Sigmoid colon (tissue), 6 donors: ENCODE measurements at regions not wholly inside any gene's neighbourhood (a gene's known extent, or its start where the extent isn't known, plus 50 kb on each side); places are given as distances from the start of the nearest gene placed in this dataset.
"Not testable (repeated sequence)": the region's sequence is repeated elsewhere in the genome, so short reads cannot be mapped to it uniquely, and the experiment has no call there.

Experiments used
- DNase-seq: peaks from one replicate; pipeline ENCODE4 v3.0.0-alpha.2; 2019
- H3K27ac ChIP-seq, 4 donors: fragments of 200-600 bp; sonication (generic); one replicate each; pipeline ENCODE4 v1.5.1; 2016 to 2019; ENCODE audit warnings: mild to moderate bottlenecking in 1 of 4
- H3K27me3 ChIP-seq, 3 donors: fragments of 200-600 bp; sonication (generic); one replicate each; pipeline ENCODE4 v1.5.1; 2019; ENCODE audit warnings: mild to moderate bottlenecking in 1 of 3
- H3K36me3 ChIP-seq, 4 donors: fragments of 200-600 bp; sonication (generic); one replicate each; pipeline ENCODE4 v1.5.1; 2016 to 2019
- H3K4me1 ChIP-seq, 4 donors: fragments of 200-600 bp; sonication (generic); one replicate each; pipeline ENCODE4 v1.5.1; 2017 to 2019
- H3K4me3 ChIP-seq, 4 donors: fragments of 200-600 bp; sonication (generic); one replicate each; pipeline ENCODE4 v1.5.1; 2017 to 2019; ENCODE audit warnings: mild to moderate bottlenecking in 2 of 4, moderate library complexity in 1 of 4
- H3K9me3 ChIP-seq, 4 donors: fragments of 200-600 bp in 3 of 4; sonication (generic) in 3 of 4; one replicate each; pipeline versions ENCODE4 v1.5.1 to v1.6.1; 2013 to 2019
- EP300 ChIP-seq, 4 donors: sonication (generic); formaldehyde crosslinking; IDR thresholded peaks; one replicate each; pipeline ENCODE4 v1.6.1; 2017; ENCODE audit warnings: antibody characterized with exemption in 4 of 4
- POLR2A ChIP-seq, 2 donors: fragments of 450-650 bp; IDR thresholded peaks; one replicate each; pipeline ENCODE4 v1.6.1; 2016; ENCODE audit warnings: antibody characterized with exemption in 2 of 2, mild to moderate bottlenecking in 2 of 2, moderate library complexity in 2 of 2
- POLR2AphosphoS5 ChIP-seq, 4 donors: sonication (generic); formaldehyde crosslinking; IDR thresholded peaks; one replicate each; pipeline ENCODE4 v1.6.1; 2017; ENCODE audit warnings: antibody characterized with exemption in 4 of 4
- WGBS, 2 donors: extraction: QIAGEN DNeasy Blood & Tissue Kit; methylation state at CpG; one replicate each; pipeline ENCODE4 v1.1.7; 2013; 5-methylcytosine and 5-hydroxymethylcytosine counted together
- intact Hi-C: fragments of 100-400 bp; cut with DNase I; formaldehyde crosslinking; loops from one replicate; pipeline ENCODE4 v1.15.1; 2023
- TF ChIP-seq, protein P1 (sequence below), 4 experiments: fragments of 450-650 bp in 3 of 4; fragments of 200-600 bp in 1 of 4; IDR thresholded peaks; one replicate each; pipeline ENCODE4 v1.5.1; 2016 to 2019; ENCODE audit warnings: antibody characterized with exemption in 4 of 4, mild to moderate bottlenecking in 3 of 4, moderate library complexity in 2 of 4
- donor health status: healthy with polysubstance abuse.
- donor health status: healthy.

GRCh38 chr5:154540600-154540999 lies 62.6 kb upstream of the HAND1 start:
- no peak overlapping the region for H3K4me3 ChIP-seq
- H3K27me3 ChIP-seq = no peaks in the 10 kb centered on the region
- TF ChIP-seq, protein P1, sequence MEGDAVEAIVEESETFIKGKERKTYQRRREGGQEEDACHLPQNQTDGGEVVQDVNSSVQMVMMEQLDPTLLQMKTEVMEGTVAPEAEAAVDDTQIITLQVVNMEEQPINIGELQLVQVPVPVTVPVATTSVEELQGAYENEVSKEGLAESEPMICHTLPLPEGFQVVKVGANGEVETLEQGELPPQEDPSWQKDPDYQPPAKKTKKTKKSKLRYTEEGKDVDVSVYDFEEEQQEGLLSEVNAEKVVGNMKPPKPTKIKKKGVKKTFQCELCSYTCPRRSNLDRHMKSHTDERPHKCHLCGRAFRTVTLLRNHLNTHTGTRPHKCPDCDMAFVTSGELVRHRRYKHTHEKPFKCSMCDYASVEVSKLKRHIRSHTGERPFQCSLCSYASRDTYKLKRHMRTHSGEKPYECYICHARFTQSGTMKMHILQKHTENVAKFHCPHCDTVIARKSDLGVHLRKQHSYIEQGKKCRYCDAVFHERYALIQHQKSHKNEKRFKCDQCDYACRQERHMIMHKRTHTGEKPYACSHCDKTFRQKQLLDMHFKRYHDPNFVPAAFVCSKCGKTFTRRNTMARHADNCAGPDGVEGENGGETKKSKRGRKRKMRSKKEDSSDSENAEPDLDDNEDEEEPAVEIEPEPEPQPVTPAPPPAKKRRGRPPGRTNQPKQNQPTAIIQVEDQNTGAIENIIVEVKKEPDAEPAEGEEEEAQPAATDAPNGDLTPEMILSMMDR (IDR thresholded peaks at IDR 0.05) = no peak
- TF ChIP-seq POLR2A (IDR thresholded peaks at IDR 0.05) = no peak
- no peak for TF ChIP-seq POLR2AphosphoS5 (IDR thresholded peaks at IDR 0.05)
- no peak for TF ChIP-seq EP300 (IDR thresholded peaks at IDR 0.05)
- 83 to 84% methylated on average over 1 of the region's 1 CpG for WGBS, 2 donors
- no peaks in the 10 kb centered on the region for H3K36me3 ChIP-seq
- peaks cover 0 to 44% (median 32%) of the 10 kb centered on the region in 4 donors for H3K4me1 ChIP-seq
- no peak overlapping the region for H3K27ac ChIP-seq
- no peaks in the 10 kb centered on the region for H3K9me3 ChIP-seq
- intact Hi-C loops = no loop called here
- no peak for DNase-seq

- Histone ChIP-seq H3K4me1 (peaks cover 0 to 33% (median 27%) of the 10 kb centered on the region in 4 donors), H3K27me3 (no peaks in the 10 kb centered on the region), H3K4me3 (no peak overlapping the region), H3K36me3 (no peaks in the 10 kb centered on the region), H3K27ac (no peak overlapping the region), H3K9me3 (no peaks in the 10 kb centered on the region)
- TF ChIP-seq POLR2AphosphoS5 (IDR thresholded peaks at IDR 0.05) = no peak
- intact Hi-C loops = no loop called here
- 80 to 88% methylated on average over 6 of the region's 6 CpGs for WGBS, 2 donors
- no peak for DNase-seq
Measured at GRCh38 chr5:154538492-154538891, 60.5 kb upstream of the HAND1 start.

GRCh38 chr5:154536439-154536838 lies 58.4 kb upstream of the HAND1 start:
- H3K27ac ChIP-seq, intact Hi-C loops, H3K9me3 ChIP-seq, H3K27me3 ChIP-seq, H3K36me3 ChIP-seq, H3K4me3 ChIP-seq, DNase-seq: not testable (repeated sequence)
- peaks cover 0 to 13% (median 6%) of the 10 kb centered on the region in 4 donors for H3K4me1 ChIP-seq
- 93 to 94% methylated on average over 4 of the region's 4 CpGs for WGBS, 2 donors

GRCh38 chr5:154535535-154535934 lies 57.5 kb upstream of the HAND1 start:
- intact Hi-C loops = no loop called here
- TF ChIP-seq POLR2AphosphoS5 (IDR thresholded peaks at IDR 0.05) (no peak), EP300 (IDR thresholded peaks at IDR 0.05) (no peak), POLR2A (IDR thresholded peaks at IDR 0.05) (no peak)
- TF ChIP-seq, protein P1 (IDR thresholded peaks at IDR 0.05) = no peak

DNA sequence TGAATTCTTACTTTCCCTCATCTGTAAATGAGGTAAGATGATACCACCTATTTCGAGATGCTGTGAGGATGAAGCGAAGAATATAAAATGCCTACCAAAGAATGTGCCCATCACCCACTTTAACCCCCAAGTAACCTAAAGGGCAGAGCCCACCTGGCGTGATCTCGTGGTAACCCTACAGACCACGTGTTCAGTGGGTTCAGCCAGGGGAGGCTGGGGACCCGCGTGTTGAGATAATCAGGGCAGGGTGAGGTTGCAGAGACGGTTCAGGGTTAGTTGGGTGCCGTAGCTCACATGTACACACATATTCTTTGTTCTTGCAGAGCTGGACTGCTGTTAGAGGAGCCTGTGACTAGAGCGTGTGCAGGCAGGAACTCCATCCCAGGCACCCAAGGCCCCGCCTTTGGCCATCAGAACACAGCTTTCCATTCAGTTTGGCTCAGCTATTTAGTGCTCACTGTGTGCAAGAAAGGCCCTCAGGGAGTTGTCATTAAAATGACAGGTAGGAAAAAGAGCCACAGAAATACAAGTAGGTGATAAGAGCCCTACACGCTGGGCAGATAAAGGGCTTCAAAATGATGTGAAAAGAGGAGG lies 56.5 kb upstream of the HAND1 start:
- intact Hi-C loops = no loop called here
- H3K4me3 ChIP-seq = no peak overlapping the region
- H3K4me1 ChIP-seq = no peaks in the 10 kb centered on the region
- whole genome bisulfite sequencing, 2 donors = 67 to 81% methylated on average over 12 of the region's 12 CpGs
- DNase-seq = no peak
- TF ChIP-seq POLR2A (IDR thresholded peaks at IDR 0.05) = no peak
- TF ChIP-seq EP300 (IDR thresholded peaks at IDR 0.05) = no peak
- no peak for TF ChIP-seq POLR2AphosphoS5 (IDR thresholded peaks at IDR 0.05)
- TF ChIP-seq, protein P1 (IDR thresholded peaks at IDR 0.05) = no peak
- no peaks in the 10 kb centered on the region for H3K27me3 ChIP-seq
- H3K36me3 ChIP-seq = no peaks in the 10 kb centered on the region
- no peak overlapping the region for H3K27ac ChIP-seq
- H3K9me3 ChIP-seq = no peaks in the 10 kb centered on the region

More at GRCh38 chr5:154535535-154535934, 57.5 kb upstream of the HAND1 start:
- WGBS, 2 donors = 55 to 73% methylated on average over 2 of the region's 2 CpGs
- H3K4me1 ChIP-seq = peaks cover 0 to 3% (median 0%) of the 10 kb centered on the region in 4 donors
- H3K27ac ChIP-seq = no peak overlapping the region
- no peak overlapping the region for H3K4me3 ChIP-seq
- H3K27me3 ChIP-seq = no peaks in the 10 kb centered on the region
- no peaks in the 10 kb centered on the region for H3K9me3 ChIP-seq
- no peaks in the 10 kb centered on the region for H3K36me3 ChIP-seq
- DNase-seq = no peak

GRCh38 chr5:154529282-154529681 lies 51.3 kb upstream of the HAND1 start:
- no peak overlapping the region for H3K4me3 ChIP-seq
- DNase-seq = peak; percentile 1
- intact Hi-C loops = no loop called here
- H3K27ac ChIP-seq = no peak overlapping the region
- H3K9me3 ChIP-seq = no peaks in the 10 kb centered on the region
- H3K4me1 ChIP-seq = peaks cover 0 to 10% (median 5%) of the 10 kb centered on the region in 4 donors
- TF ChIP-seq, protein P1 (IDR thresholded peaks at IDR 0.05) = no peak
- TF ChIP-seq POLR2A (IDR thresholded peaks at IDR 0.05) = no peak
- TF ChIP-seq POLR2AphosphoS5 (IDR thresholded peaks at IDR 0.05) = no peak
- no peak for TF ChIP-seq EP300 (IDR thresholded peaks at IDR 0.05)
- H3K36me3 ChIP-seq = no peaks in the 10 kb centered on the region
- no peaks in the 10 kb centered on the region for H3K27me3 ChIP-seq
- 95 to 96% methylated on average over 1 of the region's 1 CpG for WGBS, 2 donors
